Liver (tissue), 8 donors: ENCODE measurements at regions not wholly inside any gene's neighbourhood (a gene's known extent, or its start where the extent isn't known, plus 50 kb on each side); places are given as distances from the start of the nearest gene placed in this dataset.

Source experiments
- DNase-seq: peaks from one replicate; pipeline ENCODE4 v3.0.0-alpha.2; 2017; ENCODE audit warnings: low spot score
- H3K27ac ChIP-seq, 2 donors: one replicate each; pipeline ENCODE4 v1.7.0; 2013; ENCODE audit warnings: inconsistent platforms in 2 of 2, low read length in 2 of 2, control low read depth in 1 of 2, low read depth in 1 of 2, mild to moderate bottlenecking in 1 of 2
- H3K27me3 ChIP-seq, 4 donors: one replicate each; pipeline versions ENCODE4 v1.6.1 to v1.7.0; 2013; ENCODE audit warnings: low read length in 3 of 4, inconsistent platforms in 1 of 4, mild to moderate bottlenecking in 1 of 4, moderate library complexity in 1 of 4; ENCODE audit not compliant: control insufficient read depth in 4 of 4, insufficient read depth in 4 of 4
- H3K36me3 ChIP-seq, 4 donors: one replicate each; pipeline versions ENCODE4 v1.6.1 to v1.7.0; 2013; ENCODE audit warnings: low read length in 3 of 4, mild to moderate bottlenecking in 3 of 4, low read depth in 1 of 4, moderate library complexity in 1 of 4; ENCODE audit not compliant: control insufficient read depth in 4 of 4, insufficient read depth in 3 of 4
- H3K4me1 ChIP-seq, 4 donors: one replicate each; pipeline versions ENCODE4 v1.6.1 to v1.7.0; 2013; ENCODE audit warnings: low read length in 3 of 4, mild to moderate bottlenecking in 3 of 4, moderate library complexity in 1 of 4; ENCODE audit not compliant: control insufficient read depth in 4 of 4, insufficient read depth in 4 of 4
- H3K4me3 ChIP-seq, 3 donors: one replicate each; pipeline versions ENCODE4 v1.6.1 to v1.7.0; 2013; ENCODE audit warnings: low read length in 3 of 3, control low read depth in 1 of 3, low read depth in 1 of 3, mild to moderate bottlenecking in 1 of 3
- H3K9ac ChIP-seq, 2 donors: one replicate each; pipeline ENCODE4 v1.7.0; 2013; ENCODE audit warnings: low read length in 2 of 2, mild to moderate bottlenecking in 2 of 2, moderate library complexity in 2 of 2, control low read depth in 1 of 2, low read depth in 1 of 2
- H3K9me3 ChIP-seq, 4 donors: one replicate each; pipeline versions ENCODE4 v1.6.1 to v1.7.0; 2013; ENCODE audit warnings: low read length in 3 of 4; ENCODE audit not compliant: control insufficient read depth in 4 of 4
- ATF3 ChIP-seq: IDR thresholded peaks from 2 replicates; pipeline ENCODE4 v1.6.1; 2016; ENCODE audit warnings: antibody characterized with exemption
- EGR1 ChIP-seq, 2 donors: IDR thresholded peaks; 2 replicates each; pipeline ENCODE4 v1.6.1; 2016 to 2018; ENCODE audit warnings: antibody characterized with exemption in 2 of 2, low read depth in 2 of 2
- FOXA1 ChIP-seq: IDR thresholded peaks from 2 replicates; pipeline ENCODE4 v1.6.1; 2016; ENCODE audit warnings: antibody characterized with exemption
- FOXA2 ChIP-seq: IDR thresholded peaks from 2 replicates; pipeline ENCODE4 v1.6.1; 2016; ENCODE audit warnings: antibody characterized with exemption
- GABPA ChIP-seq, 2 donors: IDR thresholded peaks in 1 of 2; conservative IDR thresholded peaks in 1 of 2; 2 replicates each; pipeline ENCODE4 v1.6.1; 2016; ENCODE audit warnings: antibody characterized with exemption in 2 of 2, mild to moderate bottlenecking in 1 of 2, moderate library complexity in 1 of 2
- HNF4A ChIP-seq, 2 donors: conservative IDR thresholded peaks; 2 replicates each; pipeline ENCODE4 v1.6.1; 2016; ENCODE audit warnings: antibody characterized with exemption in 2 of 2, mild to moderate bottlenecking in 2 of 2
- HNF4G ChIP-seq: IDR thresholded peaks from 2 replicates; pipeline ENCODE4 v1.6.1; 2016; ENCODE audit warnings: antibody characterized with exemption
- JUND ChIP-seq, 2 donors: IDR thresholded peaks; 2 replicates each; pipeline ENCODE4 v1.6.1; 2016; ENCODE audit warnings: antibody characterized with exemption in 2 of 2
- MAX ChIP-seq: IDR thresholded peaks from 2 replicates; pipeline ENCODE4 v1.6.1; 2016; ENCODE audit warnings: antibody characterized with exemption
- NR2F2 ChIP-seq: IDR thresholded peaks from 2 replicates; pipeline ENCODE4 v1.6.1; 2016; ENCODE audit warnings: antibody characterized with exemption
- RAD21 ChIP-seq, 2 donors: IDR thresholded peaks; 2 replicates each; pipeline ENCODE4 v1.6.1; 2016; ENCODE audit warnings: antibody characterized with exemption in 2 of 2, mild to moderate bottlenecking in 2 of 2
- REST ChIP-seq: IDR thresholded peaks from 2 replicates; pipeline ENCODE4 v1.6.1; 2016; ENCODE audit warnings: antibody characterized with exemption, mild to moderate bottlenecking
- RXRA ChIP-seq, 2 donors: IDR thresholded peaks; 2 replicates each; pipeline ENCODE4 v1.6.1; 2017 to 2018; ENCODE audit warnings: antibody characterized with exemption in 2 of 2, mild to moderate bottlenecking in 1 of 2
- SP1 ChIP-seq: IDR thresholded peaks from 2 replicates; pipeline ENCODE4 v1.6.1; 2018; ENCODE audit warnings: antibody characterized with exemption, mild to moderate bottlenecking
- TAF1 ChIP-seq: conservative IDR thresholded peaks from 2 replicates; pipeline ENCODE4 v1.6.1; 2016; ENCODE audit warnings: antibody characterized with exemption, mild to moderate bottlenecking
- YY1 ChIP-seq: IDR thresholded peaks from 2 replicates; pipeline ENCODE4 v1.6.1; 2016; ENCODE audit warnings: antibody characterized with exemption, mild to moderate bottlenecking
- WGBS: extraction: QIAGEN DNeasy Blood & Tissue Kit; methylation state at CpG from one replicate; pipeline ENCODE4 v1.1.7; 2013; 5-methylcytosine and 5-hydroxymethylcytosine counted together
- TF ChIP-seq, protein P1 (sequence below): fragments of 150-350 bp; IDR thresholded peaks from 2 replicates; pipeline ENCODE4 v1.5.1; 2017; ENCODE audit warnings: improper control_type of control experiment, low read depth, low read length; ENCODE audit not compliant: missing input control
- TF ChIP-seq, protein P2 (sequence below): IDR thresholded peaks from 2 replicates; pipeline ENCODE4 v1.6.1; 2016; ENCODE audit warnings: antibody characterized with exemption
- donor health status: healthy.
- donor health status: healthy.
- donor health status: healthy.
- donor health status: healthy.
- donor health status: healthy.

GRCh38 chr4:19930742-19931141 is 321.0 kb upstream of the SLIT2 start:
- Histone ChIP-seq H3K9ac (no peak overlapping the region), H3K27ac (no peak overlapping the region), H3K27me3 (no peaks in the 10 kb centered on the region), H3K36me3 (no peaks in the 10 kb centered on the region), H3K4me3 (no peak overlapping the region), H3K9me3 (no peaks in the 10 kb centered on the region), H3K4me1 (no peaks in the 10 kb centered on the region)
- 71% methylated on average over 3 of the region's 3 CpGs for WGBS
- TF ChIP-seq JUND (IDR thresholded peaks at IDR 0.05): no peak
- TF ChIP-seq, protein P1, sequence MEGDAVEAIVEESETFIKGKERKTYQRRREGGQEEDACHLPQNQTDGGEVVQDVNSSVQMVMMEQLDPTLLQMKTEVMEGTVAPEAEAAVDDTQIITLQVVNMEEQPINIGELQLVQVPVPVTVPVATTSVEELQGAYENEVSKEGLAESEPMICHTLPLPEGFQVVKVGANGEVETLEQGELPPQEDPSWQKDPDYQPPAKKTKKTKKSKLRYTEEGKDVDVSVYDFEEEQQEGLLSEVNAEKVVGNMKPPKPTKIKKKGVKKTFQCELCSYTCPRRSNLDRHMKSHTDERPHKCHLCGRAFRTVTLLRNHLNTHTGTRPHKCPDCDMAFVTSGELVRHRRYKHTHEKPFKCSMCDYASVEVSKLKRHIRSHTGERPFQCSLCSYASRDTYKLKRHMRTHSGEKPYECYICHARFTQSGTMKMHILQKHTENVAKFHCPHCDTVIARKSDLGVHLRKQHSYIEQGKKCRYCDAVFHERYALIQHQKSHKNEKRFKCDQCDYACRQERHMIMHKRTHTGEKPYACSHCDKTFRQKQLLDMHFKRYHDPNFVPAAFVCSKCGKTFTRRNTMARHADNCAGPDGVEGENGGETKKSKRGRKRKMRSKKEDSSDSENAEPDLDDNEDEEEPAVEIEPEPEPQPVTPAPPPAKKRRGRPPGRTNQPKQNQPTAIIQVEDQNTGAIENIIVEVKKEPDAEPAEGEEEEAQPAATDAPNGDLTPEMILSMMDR: no peak
- no peak for TF ChIP-seq YY1
- no peak for TF ChIP-seq HNF4G
- no peak for TF ChIP-seq FOXA1
- no peak for TF ChIP-seq MAX
- TF ChIP-seq REST: no peak
- TF ChIP-seq SP1: no peak
- no peak for TF ChIP-seq TAF1
- TF ChIP-seq GABPA (IDR thresholded peaks at IDR 0.05 in 1 of 2, conservative IDR thresholded peaks at IDR 0.05 in 1 of 2): no peak
- TF ChIP-seq, protein P2, sequence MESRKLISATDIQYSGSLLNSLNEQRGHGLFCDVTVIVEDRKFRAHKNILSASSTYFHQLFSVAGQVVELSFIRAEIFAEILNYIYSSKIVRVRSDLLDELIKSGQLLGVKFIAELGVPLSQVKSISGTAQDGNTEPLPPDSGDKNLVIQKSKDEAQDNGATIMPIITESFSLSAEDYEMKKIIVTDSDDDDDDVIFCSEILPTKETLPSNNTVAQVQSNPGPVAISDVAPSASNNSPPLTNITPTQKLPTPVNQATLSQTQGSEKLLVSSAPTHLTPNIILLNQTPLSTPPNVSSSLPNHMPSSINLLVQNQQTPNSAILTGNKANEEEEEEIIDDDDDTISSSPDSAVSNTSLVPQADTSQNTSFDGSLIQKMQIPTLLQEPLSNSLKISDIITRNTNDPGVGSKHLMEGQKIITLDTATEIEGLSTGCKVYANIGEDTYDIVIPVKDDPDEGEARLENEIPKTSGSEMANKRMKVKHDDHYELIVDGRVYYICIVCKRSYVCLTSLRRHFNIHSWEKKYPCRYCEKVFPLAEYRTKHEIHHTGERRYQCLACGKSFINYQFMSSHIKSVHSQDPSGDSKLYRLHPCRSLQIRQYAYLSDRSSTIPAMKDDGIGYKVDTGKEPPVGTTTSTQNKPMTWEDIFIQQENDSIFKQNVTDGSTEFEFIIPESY: no peak
- no peak for TF ChIP-seq NR2F2
- TF ChIP-seq RXRA (IDR thresholded peaks at IDR 0.05): no peak
- no peak for TF ChIP-seq EGR1 (IDR thresholded peaks at IDR 0.05; ENCODE audit: low read depth in 2 of 2)
- no peak for TF ChIP-seq ATF3
- no peak for TF ChIP-seq HNF4A (conservative IDR thresholded peaks at IDR 0.05)
- no peak for TF ChIP-seq FOXA2
- TF ChIP-seq RAD21 (IDR thresholded peaks at IDR 0.05): no peak
- no peak for DNase-seq

- TF ChIP-seq, protein P1: no peak
- no peak for TF ChIP-seq SP1
- TF ChIP-seq, protein P2: no peak
- TF ChIP-seq HNF4A (conservative IDR thresholded peaks at IDR 0.05): no peak
- TF ChIP-seq GABPA (IDR thresholded peaks at IDR 0.05 in 1 of 2, conservative IDR thresholded peaks at IDR 0.05 in 1 of 2): no peak
- no peaks in the 10 kb centered on the region for H3K36me3 ChIP-seq
These were observed 324.3 kb upstream of the SLIT2 start for GRCh38 chr4:19927381-19927780.

More at GRCh38 chr4:19927381-19927780, 324.3 kb upstream of the SLIT2 start:
- no peak for DNase-seq
- no peaks in the 10 kb centered on the region for H3K4me1 ChIP-seq
- no peaks in the 10 kb centered on the region for H3K27me3 ChIP-seq
- no peak overlapping the region for H3K4me3 ChIP-seq
- H3K27ac ChIP-seq: no peak overlapping the region
- H3K9me3 ChIP-seq: no peaks in the 10 kb centered on the region
- no peak overlapping the region for H3K9ac ChIP-seq
- 67% methylated on average over 4 of the region's 4 CpGs for WGBS
